Heart left ventricle (tissue), 13 donors: ENCODE measurements at regions not wholly inside any gene's neighbourhood (a gene's known extent, or its start where the extent isn't known, plus 50 kb on each side); places are given as distances from the start of the nearest gene placed in this dataset.

Experiments used
- POLR2A ChIP-seq, 2 donors: fragments of 450-650 bp; IDR thresholded peaks; one replicate each; pipeline ENCODE4 v1.6.1; 2017; ENCODE audit warnings: antibody characterized with exemption in 2 of 2, mild to moderate bottlenecking in 2 of 2, moderate library complexity in 2 of 2
- TF ChIP-seq, protein P1 (sequence below), 12 donors: fragments of 200-600 bp; sonication (generic) in 4 of 12; IDR thresholded peaks; one replicate each; pipeline versions ENCODE4 v1.5.0 to v1.8.0; 2018 to 2022; ENCODE audit warnings: antibody characterized with exemption in 12 of 12, mild to moderate bottlenecking in 5 of 12
- donor health status: ischemic (EF 13 %, LVEDD 7.1; RV severe dilation, severe dysfunction).
- donor health status: DM: no; HTN: yes; CAD: no.
- donor health status: DM: no; HTN: no; CAD: no.
- donor health status: ischemic (EF 25% LVEDD 6.9; RV normal size, moderate dysfunction).
- donor health status: ischemic (EF 25% LVEDD 5.7; RV mildly dilated, moderate dysfunction).
- donor health status: ischemic (EF 35%, LVEDD 5.7; RV mildly dilated, moderate dysfunction).
- donor health status: nonischemic (EF 11% LVEDD 7.7; RV severe dilation, severe dysfunction).
- donor health status: DM: yes; HTN: yes; CAD: no.
- donor health status: PGD.
- donor health status: ischemic (EF 29% LVEDD 5.4; RV normal size, mild dysfunction).
- donor health status: nonischemic (EF 23%, LVEDD 6.1; RV moderate dilation, normal function).

GRCh38 chr6:14271789-14272736 lies 154.5 kb downstream of the CD83 start:
- TF ChIP-seq, protein P1, sequence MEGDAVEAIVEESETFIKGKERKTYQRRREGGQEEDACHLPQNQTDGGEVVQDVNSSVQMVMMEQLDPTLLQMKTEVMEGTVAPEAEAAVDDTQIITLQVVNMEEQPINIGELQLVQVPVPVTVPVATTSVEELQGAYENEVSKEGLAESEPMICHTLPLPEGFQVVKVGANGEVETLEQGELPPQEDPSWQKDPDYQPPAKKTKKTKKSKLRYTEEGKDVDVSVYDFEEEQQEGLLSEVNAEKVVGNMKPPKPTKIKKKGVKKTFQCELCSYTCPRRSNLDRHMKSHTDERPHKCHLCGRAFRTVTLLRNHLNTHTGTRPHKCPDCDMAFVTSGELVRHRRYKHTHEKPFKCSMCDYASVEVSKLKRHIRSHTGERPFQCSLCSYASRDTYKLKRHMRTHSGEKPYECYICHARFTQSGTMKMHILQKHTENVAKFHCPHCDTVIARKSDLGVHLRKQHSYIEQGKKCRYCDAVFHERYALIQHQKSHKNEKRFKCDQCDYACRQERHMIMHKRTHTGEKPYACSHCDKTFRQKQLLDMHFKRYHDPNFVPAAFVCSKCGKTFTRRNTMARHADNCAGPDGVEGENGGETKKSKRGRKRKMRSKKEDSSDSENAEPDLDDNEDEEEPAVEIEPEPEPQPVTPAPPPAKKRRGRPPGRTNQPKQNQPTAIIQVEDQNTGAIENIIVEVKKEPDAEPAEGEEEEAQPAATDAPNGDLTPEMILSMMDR (IDR thresholded peaks at IDR 0.05): no peak
- no peak for TF ChIP-seq POLR2A (IDR thresholded peaks at IDR 0.05)
